HTR-8/SVneo (cell line): ENCODE measurements at regions not wholly inside any gene's neighbourhood (a gene's known extent, or its start where the extent isn't known, plus 50 kb on each side); places are given as distances from the start of the nearest gene placed in this dataset.
A peak's percentile ranks its signal among the peaks of the same experiment; 100 is the strongest.

Experiments
- DNase-seq: peaks from one replicate; pipeline ENCODE4 v3.0.0; 2011; ENCODE audit warnings: low spot score, mixed read lengths; ENCODE audit not compliant: insufficient read length
- FAIRE-seq: peaks from 2 replicates; lab custom pipeline; 2011; peaks lifted over from hg19 to GRCh38; lab: Jason Lieb, UNC

DNA sequence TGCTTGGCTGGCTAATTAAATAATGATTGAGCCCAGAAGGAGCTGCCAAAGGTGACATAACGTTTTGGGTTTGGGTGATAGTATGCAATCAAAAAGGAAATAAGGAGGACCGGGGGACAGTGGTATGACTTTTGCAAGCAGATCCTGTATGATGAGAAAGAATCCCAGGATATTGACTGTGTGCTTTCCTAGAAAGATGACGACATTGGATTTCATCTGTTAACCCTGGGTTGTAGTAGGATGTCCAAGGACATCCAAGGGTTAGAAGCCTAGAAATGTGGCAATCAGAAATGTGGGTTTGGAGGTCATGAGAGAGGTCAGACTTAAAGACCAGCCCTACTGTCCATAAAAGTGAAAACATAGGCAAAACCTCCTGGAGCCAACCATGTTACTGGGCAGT is 50.3 kb upstream of the HMHB1 start:
- DNase-seq = no peak
- no peak for FAIRE-seq

- FAIRE-seq (no peak), DNase-seq (no peak)
These were observed 51.2 kb upstream of the HMHB1 start for GRCh38 chr5:143760755-143761154.

DNA sequence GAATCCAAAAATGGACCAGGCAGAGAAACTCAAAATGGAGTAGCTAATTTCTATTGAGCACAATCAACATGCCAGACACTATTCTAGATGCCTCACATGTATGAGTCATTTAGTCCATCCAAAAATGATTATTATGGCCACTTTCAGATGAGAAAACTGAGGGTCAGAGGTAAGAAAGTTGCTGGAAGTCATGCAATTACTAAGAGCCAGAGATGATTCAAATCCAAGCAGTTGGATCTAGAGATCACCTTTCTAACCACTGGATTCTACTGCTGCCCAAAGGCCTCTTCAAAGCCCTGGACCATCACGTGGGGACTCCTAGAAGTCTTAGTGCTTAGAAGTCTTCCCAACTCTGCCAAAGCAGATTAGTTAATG is 51.8 kb upstream of the HMHB1 start:
- FAIRE-seq = no peak
- DNase-seq = no peak

GRCh38 chr5:143759396-143760130 is 52.4 kb upstream of the HMHB1 start:
- FAIRE-seq = no peak
- DNase-seq = no peak

GRCh38 chr5:143758750-143759149 is 53.2 kb upstream of the HMHB1 start:
- FAIRE-seq (no peak), DNase-seq (no peak)

DNA sequence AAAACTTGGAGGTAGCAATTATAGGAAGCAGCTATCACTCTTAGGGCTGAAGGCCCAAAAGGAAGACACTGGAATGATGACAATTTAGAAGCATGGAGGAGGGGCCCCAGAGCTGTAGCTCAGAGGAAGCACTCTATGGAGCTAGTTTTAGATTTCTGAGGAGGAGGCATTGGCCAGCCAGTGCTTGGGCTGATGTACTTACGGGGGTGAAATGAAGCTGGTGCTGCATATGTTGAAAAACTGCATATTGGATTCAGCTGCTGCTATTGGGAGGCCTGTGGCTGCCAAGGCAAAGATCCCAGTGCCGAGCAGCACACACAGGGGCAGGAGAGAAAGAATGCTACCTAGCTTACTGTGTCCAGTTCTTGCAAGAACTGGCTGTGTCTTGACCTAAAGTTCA is 53.9 kb upstream of the HMHB1 start:
- FAIRE-seq (no peak), DNase-seq (no peak)

DNA sequence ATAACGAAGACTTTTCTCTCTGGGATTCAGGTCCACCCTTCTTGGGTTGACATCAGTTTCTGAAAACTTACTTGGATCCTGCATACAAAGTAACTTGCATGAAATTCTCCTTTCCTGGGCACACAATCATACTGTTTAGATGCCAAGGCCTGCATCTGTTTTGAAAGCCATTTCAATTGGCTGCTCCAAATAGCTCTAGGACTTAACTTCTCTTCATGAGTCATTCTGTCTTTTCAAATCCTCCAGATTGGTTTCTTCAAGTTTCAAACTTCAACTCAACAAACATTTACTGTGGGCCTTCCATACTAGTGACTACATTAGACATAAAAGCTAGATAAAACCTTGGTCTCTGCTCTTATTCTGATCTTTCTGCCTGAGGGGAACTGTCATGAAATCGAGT is 54.8 kb upstream of the HMHB1 start:
- no peak for DNase-seq
- FAIRE-seq = no peak

- DNase-seq = no peak
These were observed 56.0 kb upstream of the HMHB1 start for GRCh38 chr5:143755966-143756365.

GRCh38 chr5:143752165-143752850 is 59.7 kb upstream of the HMHB1 start:
- DNase-seq = no peak
- FAIRE-seq = peak; percentile 73

More at GRCh38 chr5:143755966-143756365, 56.0 kb upstream of the HMHB1 start:
- FAIRE-seq = no peak

DNA sequence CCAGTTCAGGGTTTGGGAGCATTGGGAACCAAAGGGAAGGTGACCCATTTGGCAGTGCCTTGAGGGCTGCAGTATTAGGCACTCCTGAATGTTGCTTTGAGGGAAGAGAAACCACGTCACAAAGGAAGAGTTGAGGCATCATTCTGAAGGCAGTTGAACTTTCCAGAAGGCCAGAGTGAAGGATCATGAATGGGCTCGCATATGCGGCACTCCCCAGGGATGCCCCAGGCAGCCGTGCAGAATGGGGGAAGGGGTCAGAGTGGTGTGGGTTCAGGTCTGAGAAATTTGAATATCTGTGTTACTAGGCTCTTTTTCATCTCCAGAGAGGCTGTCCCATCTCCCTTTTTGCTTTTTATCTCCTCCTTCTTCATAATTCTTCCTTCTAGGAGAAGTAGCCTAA is 60.6 kb upstream of the HMHB1 start:
- DNase-seq (no peak), FAIRE-seq (no peak)

GRCh38 chr5:143749581-143750205 is 62.3 kb upstream of the HMHB1 start:
- DNase-seq = no peak
- no peak for FAIRE-seq

- no peak for DNase-seq
- FAIRE-seq = no peak
These were observed 63.4 kb upstream of the HMHB1 start for GRCh38 chr5:143748516-143748915.

GRCh38 chr5:143742951-143743350 is 69.0 kb upstream of the HMHB1 start:
- DNase-seq = no peak
- FAIRE-seq = no peak

- no peak for FAIRE-seq
- no peak for DNase-seq
These were observed 70.5 kb upstream of the HMHB1 start for GRCh38 chr5:143741421-143741820.

GRCh38 chr5:143740956-143741355 is 71.0 kb upstream of the HMHB1 start:
- DNase-seq (no peak), FAIRE-seq (no peak)

GRCh38 chr5:143739746-143740145 is 72.2 kb upstream of the HMHB1 start:
- DNase-seq = no peak
- no peak for FAIRE-seq

DNA sequence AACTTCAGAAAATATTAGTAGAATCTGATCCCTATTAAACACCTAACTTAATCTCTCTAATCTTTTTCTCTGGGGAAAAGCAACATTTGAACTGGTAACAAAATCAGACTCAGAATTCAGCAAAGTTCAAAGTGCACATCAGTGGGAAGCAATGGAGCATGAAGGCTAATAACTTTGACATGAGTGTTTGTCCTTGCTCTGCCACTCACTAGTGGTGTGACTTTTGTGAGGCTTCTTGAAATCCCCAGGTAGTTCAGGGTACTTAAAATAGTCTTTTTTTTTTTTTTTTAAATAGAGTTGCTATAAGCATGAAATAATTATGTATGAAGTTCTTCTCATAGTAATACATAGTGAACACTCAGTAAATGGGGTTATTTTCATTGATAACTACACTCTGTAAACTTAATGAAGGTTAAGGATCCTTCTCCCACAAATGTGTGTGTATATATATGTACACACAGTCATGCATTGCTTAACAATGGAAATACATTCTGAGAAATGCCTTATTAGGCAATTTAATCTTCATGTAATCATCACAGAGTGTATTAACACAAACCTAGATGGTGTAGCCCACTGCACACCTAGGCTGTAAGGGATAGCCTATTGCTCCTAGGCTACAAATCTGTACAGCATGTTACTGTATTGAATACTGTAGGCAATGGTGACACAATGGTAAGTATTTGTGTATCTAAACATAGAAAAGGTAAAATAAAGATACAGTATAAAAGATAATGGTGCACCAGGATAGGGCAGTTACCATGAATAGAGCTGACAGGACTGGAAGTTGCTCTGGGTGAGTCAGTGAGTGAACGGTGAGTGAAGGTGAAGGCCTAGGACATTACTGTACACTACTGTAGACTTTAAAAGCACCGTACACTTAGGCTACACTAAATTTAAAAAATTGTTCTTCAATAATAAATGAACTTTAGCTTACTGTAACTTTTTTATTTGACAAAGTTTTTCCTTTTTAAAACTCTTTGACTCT is 73.3 kb upstream of the HMHB1 start:
- DNase-seq (no peak), FAIRE-seq (no peak)

DNA sequence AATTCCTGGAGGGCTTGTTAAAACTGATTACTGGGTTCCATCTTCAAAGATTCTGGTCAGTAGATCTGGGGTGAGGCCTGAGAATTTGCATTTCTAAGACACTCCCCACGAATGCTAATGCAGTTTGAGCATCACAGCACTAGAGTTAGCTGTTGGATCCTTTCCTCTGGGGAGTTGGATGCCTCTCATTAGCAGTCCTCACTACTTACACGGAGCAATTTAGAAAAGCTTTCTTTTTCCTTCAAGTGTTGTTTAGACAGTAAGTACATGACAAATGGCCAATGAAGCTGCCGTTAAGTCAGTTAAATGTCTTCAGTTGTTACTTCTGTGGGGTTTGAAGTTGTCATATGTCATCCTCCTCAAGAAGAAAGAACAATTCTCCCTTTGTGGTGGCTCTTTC is 74.9 kb upstream of the HMHB1 start:
- no peak for FAIRE-seq

DNA sequence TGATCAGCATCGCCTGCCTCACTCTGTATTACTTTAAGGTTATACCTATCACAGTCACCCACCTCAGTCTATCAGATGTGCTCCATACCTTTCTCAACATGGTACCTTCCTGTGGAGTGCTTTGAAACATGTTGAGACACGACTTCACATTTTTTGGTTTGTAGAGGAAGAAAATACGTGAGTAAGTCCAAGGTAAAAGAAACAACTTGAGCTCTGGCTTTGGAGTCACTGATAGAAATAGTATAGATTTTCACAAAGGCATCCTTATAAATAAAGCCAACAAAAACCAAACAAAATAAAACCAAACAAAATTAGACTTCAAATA is 77.5 kb upstream of the HMHB1 start:
- no peak for DNase-seq
- FAIRE-seq = no peak

More for the DNA sequence above, 74.9 kb upstream of the HMHB1 start:
- DNase-seq = no peak

GRCh38 chr5:143733665-143734455 is 78.1 kb upstream of the HMHB1 start:
- FAIRE-seq (no peak), DNase-seq (no peak)
